ENCODE measurements at regions not wholly inside any gene's neighbourhood (a gene's known extent, or its start where the extent isn't known, plus 50 kb on each side); places are given as distances from the start of the nearest gene placed in this dataset.

- intact Hi-C loops (cut with micrococcal nuclease), result no loop called here
- no peak overlapping the region for H3K4me3 Mint-ChIP-seq
- H3K36me3 Mint-ChIP-seq (ENCODE audit: low read depth), result no peaks in the 10 kb centered on the region
- no peaks in the 10 kb centered on the region for H3K4me1 Mint-ChIP-seq (ENCODE audit: low read depth)
- no peaks in the 10 kb centered on the region for H3K27me3 Mint-ChIP-seq (ENCODE audit: insufficient read depth)
- no peak overlapping the region for H3K27ac Mint-ChIP-seq
- DNase-seq (ENCODE audit: low spot score), result no peak
- no peaks in the 10 kb centered on the region for H3K9me3 Mint-ChIP-seq
Observed at GRCh38 chr5:102031711-102032110, 264.4 kb downstream of the SLCO4C1 start.

GRCh38 chr5:102018690-102019089, 277.4 kb downstream of the SLCO4C1 start:
- no peak overlapping the region for H3K4me3 Mint-ChIP-seq
- H3K27me3 Mint-ChIP-seq (ENCODE audit: insufficient read depth), result no peaks in the 10 kb centered on the region
- no peak overlapping the region for H3K27ac Mint-ChIP-seq
- H3K36me3 Mint-ChIP-seq (ENCODE audit: low read depth), result no peaks in the 10 kb centered on the region
- H3K9me3 Mint-ChIP-seq, result no peaks in the 10 kb centered on the region
- intact Hi-C loops (cut with micrococcal nuclease), result no loop called here
- no peak for DNase-seq (ENCODE audit: low spot score)
- no peaks in the 10 kb centered on the region for H3K4me1 Mint-ChIP-seq (ENCODE audit: low read depth)

- no peak overlapping the region for H3K4me3 Mint-ChIP-seq
- no peaks in the 10 kb centered on the region for H3K36me3 Mint-ChIP-seq (ENCODE audit: low read depth)
- no peak overlapping the region for H3K27ac Mint-ChIP-seq
- DNase-seq (ENCODE audit: low spot score), result no peak
- no peaks in the 10 kb centered on the region for H3K27me3 Mint-ChIP-seq (ENCODE audit: insufficient read depth)
- no peaks in the 10 kb centered on the region for H3K4me1 Mint-ChIP-seq (ENCODE audit: low read depth)
- intact Hi-C loops (cut with micrococcal nuclease), result no loop called here
- H3K9me3 Mint-ChIP-seq, result no peaks in the 10 kb centered on the region
Observed at GRCh38 chr5:102018279-102018678, 277.8 kb downstream of the SLCO4C1 start.

DNA sequence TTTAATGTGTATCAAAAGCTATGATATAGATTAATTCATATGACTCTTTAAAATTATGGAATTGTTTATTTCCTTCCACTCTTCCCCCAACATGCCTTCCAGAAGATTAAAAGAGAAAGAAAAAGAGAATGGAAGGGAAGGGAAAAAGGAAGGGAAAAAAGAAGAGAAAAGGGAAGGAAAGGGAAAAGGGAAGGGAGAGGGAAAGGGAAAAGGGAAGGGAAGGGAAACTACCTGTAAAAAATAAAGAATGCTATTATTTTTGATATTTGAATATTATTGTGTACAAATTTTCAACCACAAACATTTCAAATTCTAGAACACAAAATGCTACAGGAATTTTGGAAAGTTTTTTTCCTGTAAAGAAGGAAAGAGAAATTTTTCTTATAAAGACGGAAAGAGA, 281.7 kb downstream of the SLCO4C1 start:
- H3K27ac Mint-ChIP-seq, result no peak overlapping the region
- intact Hi-C loops (cut with micrococcal nuclease), result no loop called here
- no peak overlapping the region for H3K4me3 Mint-ChIP-seq
- no peaks in the 10 kb centered on the region for H3K4me1 Mint-ChIP-seq (ENCODE audit: low read depth)
- H3K27me3 Mint-ChIP-seq (ENCODE audit: insufficient read depth), result no peaks in the 10 kb centered on the region
- DNase-seq (ENCODE audit: low spot score), result no peak
- no peaks in the 10 kb centered on the region for H3K36me3 Mint-ChIP-seq (ENCODE audit: low read depth)
- H3K9me3 Mint-ChIP-seq, result no peaks in the 10 kb centered on the region

DNA sequence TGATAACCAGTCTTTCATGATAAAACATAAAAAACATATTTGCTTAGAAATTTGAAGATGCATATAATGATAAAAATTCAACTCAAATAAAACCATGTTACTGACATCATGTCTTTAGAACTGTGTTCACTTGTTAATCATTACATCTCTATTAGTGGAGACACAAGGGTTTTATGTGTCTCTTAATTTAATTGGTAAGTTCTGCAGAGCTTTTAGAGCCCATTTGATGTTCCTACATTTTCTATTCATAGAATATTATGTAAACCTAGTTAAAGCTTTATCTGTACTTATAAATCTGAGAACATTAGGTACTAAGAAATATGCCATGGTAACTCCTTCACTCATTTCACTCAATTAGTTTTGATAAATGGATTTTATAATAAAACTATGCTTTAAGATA, 285.4 kb downstream of the SLCO4C1 start:
- no peaks in the 10 kb centered on the region for H3K9me3 Mint-ChIP-seq
- H3K27me3 Mint-ChIP-seq (ENCODE audit: insufficient read depth), result no peaks in the 10 kb centered on the region
- no peaks in the 10 kb centered on the region for H3K4me1 Mint-ChIP-seq (ENCODE audit: low read depth)
- H3K36me3 Mint-ChIP-seq (ENCODE audit: low read depth), result no peaks in the 10 kb centered on the region
- H3K27ac Mint-ChIP-seq, result no peak overlapping the region
- DNase-seq (ENCODE audit: low spot score), result no peak
- intact Hi-C loops (cut with micrococcal nuclease), result no loop called here
- no peak overlapping the region for H3K4me3 Mint-ChIP-seq

DNA sequence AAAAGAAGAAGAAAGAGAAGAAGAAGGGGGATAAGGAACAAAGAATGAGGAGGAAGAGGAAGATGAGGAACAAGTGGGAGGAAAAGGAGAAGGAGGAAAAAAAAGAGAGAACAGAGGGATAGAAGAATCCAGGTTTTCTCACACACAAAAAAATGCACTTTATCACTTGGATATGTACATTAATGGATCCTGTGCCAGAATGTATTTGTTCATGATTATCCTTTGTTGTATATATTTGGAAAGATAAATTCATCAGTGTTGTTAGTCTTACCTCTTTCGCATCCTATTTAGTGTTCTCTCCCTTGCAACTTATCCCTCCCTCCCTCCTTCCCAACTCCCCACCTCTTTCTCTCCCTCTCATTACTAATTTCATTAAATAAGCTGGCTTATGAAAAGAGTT, 298.8 kb downstream of the SLCO4C1 start:
- no peak overlapping the region for H3K27ac Mint-ChIP-seq
- H3K4me1 Mint-ChIP-seq (ENCODE audit: low read depth), result no peaks in the 10 kb centered on the region
- H3K27me3 Mint-ChIP-seq (ENCODE audit: insufficient read depth), result no peaks in the 10 kb centered on the region
- H3K36me3 Mint-ChIP-seq (ENCODE audit: low read depth), result no peaks in the 10 kb centered on the region
- no peak overlapping the region for H3K4me3 Mint-ChIP-seq
- H3K9me3 Mint-ChIP-seq, result no peaks in the 10 kb centered on the region
- DNase-seq (ENCODE audit: low spot score), result no peak
- intact Hi-C loops (cut with micrococcal nuclease), result no loop called here

DNA sequence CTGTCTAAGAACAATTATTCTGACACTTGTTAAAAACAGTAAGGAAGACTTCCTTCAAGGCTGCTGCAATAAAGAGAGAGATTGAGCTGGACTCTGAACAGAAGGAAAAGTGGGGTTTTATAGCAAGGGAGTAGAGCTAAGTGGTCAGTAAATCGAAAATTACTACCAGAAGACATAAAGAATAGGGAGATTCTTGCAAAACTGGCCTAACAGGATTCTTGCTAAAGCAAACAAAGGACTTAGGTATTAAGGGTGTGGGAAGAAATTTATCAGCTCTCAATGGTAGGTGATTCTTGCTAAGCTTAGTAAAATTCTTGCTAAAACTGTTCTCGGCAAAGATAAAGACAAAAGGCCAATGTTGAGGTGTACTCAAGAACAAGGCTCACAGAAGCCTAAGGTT, 300.5 kb downstream of the SLCO4C1 start:
- H3K9me3 Mint-ChIP-seq, result no peaks in the 10 kb centered on the region
- no peak overlapping the region for H3K4me3 Mint-ChIP-seq
- H3K4me1 Mint-ChIP-seq (ENCODE audit: low read depth), result no peaks in the 10 kb centered on the region
- no peaks in the 10 kb centered on the region for H3K36me3 Mint-ChIP-seq (ENCODE audit: low read depth)
- no peak overlapping the region for H3K27ac Mint-ChIP-seq
- intact Hi-C loops (cut with micrococcal nuclease), result no loop called here
- H3K27me3 Mint-ChIP-seq (ENCODE audit: insufficient read depth), result no peaks in the 10 kb centered on the region
- DNase-seq (ENCODE audit: low spot score), result no peak

DNA sequence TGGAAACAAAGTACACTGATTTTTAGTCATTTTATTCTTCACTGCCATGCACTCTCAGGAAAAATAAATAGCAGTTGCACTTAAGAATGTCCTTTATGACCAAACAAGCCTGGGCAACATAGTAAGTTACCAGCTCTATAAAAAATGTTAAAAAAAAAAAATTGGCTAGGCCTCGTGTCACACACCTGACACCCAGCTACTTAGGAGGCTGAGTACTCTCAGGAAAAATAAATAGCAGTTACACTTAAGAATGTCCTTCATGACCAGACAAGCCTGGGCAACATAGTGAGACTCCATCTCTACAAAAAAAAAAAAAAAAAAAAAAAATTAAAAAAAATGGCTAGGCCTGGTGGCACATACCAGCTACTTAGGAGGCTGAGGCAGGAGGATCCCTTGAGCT, 304.6 kb downstream of the SLCO4C1 start:
- Mint-ChIP-seq H3K4me3 (no peak overlapping the region), H3K36me3 (ENCODE audit: low read depth) (no peaks in the 10 kb centered on the region)
- intact Hi-C loops (cut with micrococcal nuclease), result no loop called here

DNA sequence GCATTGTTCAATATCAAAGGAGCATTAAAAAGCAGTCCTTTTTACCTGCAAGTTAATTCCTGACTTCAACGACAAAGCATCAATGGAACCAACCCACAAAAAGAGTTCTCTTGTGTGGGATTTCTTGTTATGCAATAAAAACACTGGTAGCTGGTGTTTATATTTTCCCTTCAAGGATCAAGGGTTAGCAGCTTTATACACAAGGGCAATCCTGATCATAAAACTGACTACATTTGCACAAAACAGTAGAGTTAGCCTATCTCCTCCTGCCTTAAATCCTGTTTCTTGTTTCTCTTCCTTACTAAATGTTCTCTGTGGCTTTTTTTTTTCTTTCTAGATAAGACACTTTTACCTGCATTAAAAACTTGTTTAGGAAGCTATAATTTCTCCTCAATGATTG, 306.4 kb downstream of the SLCO4C1 start:
- Mint-ChIP-seq H3K27ac (no peak overlapping the region), H3K9me3 (no peaks in the 10 kb centered on the region), H3K4me1 (ENCODE audit: low read depth) (no peaks in the 10 kb centered on the region), H3K27me3 (ENCODE audit: insufficient read depth) (no peaks in the 10 kb centered on the region), H3K36me3 (ENCODE audit: low read depth) (no peaks in the 10 kb centered on the region), H3K4me3 (no peak overlapping the region)
- DNase-seq (ENCODE audit: low spot score), result no peak
- intact Hi-C loops (cut with micrococcal nuclease), result no loop called here

More for the DNA sequence above, 304.6 kb downstream of the SLCO4C1 start:
- Mint-ChIP-seq H3K27me3 (ENCODE audit: insufficient read depth) (no peaks in the 10 kb centered on the region), H3K9me3 (no peaks in the 10 kb centered on the region), H3K27ac (no peak overlapping the region), H3K4me1 (ENCODE audit: low read depth) (no peaks in the 10 kb centered on the region)
- DNase-seq (ENCODE audit: low spot score), result no peak

DNA sequence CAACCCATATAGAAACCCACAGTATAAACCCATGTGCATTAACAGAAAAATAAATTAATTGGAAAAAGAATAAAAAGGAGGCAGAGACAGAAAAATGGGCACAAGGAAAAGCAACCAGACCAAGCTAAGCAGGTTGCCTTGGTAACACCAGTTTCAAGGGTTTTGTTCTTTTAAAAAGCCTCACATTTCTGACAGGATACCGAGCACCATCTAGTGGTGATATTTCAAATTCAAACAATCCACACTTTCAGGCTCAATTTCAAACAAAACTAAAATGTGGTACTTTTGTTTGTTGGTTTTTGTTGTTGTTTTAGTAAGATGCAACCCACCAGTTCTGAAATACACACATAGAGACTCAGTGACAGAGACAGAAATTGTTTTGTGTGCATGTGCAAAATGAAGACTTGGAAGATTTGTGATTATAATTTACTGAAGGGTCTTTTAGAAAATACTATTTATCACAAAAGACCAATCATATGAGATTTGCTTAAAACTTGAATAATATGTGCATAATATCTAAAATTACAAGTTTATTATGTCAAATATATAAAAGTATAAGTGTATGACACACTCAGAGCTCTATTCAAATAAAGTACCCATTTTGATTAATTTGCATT, 318.2 kb downstream of the SLCO4C1 start:
- H3K4me1 Mint-ChIP-seq (ENCODE audit: low read depth), result no peaks in the 10 kb centered on the region
- no peaks in the 10 kb centered on the region for H3K36me3 Mint-ChIP-seq (ENCODE audit: low read depth)
- no peak overlapping the region for H3K4me3 Mint-ChIP-seq
- DNase-seq (ENCODE audit: low spot score), result no peak
- H3K27me3 Mint-ChIP-seq (ENCODE audit: insufficient read depth), result no peaks in the 10 kb centered on the region
- no peaks in the 10 kb centered on the region for H3K9me3 Mint-ChIP-seq
- no peak overlapping the region for H3K27ac Mint-ChIP-seq
- intact Hi-C loops (cut with micrococcal nuclease), result loop anchor here (1.0 kb wide), 2 partner anchors 36 to 246 kb away; no protein-coding TSS in a partner anchor

- no peaks in the 10 kb centered on the region for H3K27me3 Mint-ChIP-seq (ENCODE audit: insufficient read depth)
- H3K36me3 Mint-ChIP-seq (ENCODE audit: low read depth), result no peaks in the 10 kb centered on the region
- intact Hi-C loops (cut with micrococcal nuclease), result loop anchor here (1.0 kb wide), 1 partner anchor 35 kb away; no protein-coding TSS in a partner anchor
- DNase-seq (ENCODE audit: low spot score), result no peak
- H3K4me1 Mint-ChIP-seq (ENCODE audit: low read depth), result no peaks in the 10 kb centered on the region
- no peaks in the 10 kb centered on the region for H3K9me3 Mint-ChIP-seq
- H3K4me3 Mint-ChIP-seq, result no peak overlapping the region
- no peak overlapping the region for H3K27ac Mint-ChIP-seq
Observed at GRCh38 chr5:101976933-101977332, 319.2 kb downstream of the SLCO4C1 start.

DNA sequence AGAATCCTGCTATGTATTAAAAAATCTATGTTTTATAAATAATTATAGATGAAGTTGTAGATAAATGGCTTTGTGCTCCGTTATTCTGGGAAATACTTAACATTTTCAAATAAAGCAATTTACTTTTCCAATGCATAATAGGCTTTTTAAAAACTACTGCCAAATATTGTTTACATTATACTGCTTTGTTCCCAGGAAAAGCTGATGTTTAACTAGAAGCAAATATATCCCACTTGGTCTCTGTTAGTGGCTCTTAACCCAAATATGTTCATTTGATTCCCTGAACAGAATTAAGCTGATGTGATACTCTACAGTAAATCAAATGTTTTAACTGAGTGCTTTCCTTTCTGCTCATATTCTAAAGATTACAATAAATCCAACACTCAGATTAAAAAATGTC, 326.3 kb downstream of the SLCO4C1 start:
- no peak overlapping the region for H3K4me3 Mint-ChIP-seq
- H3K27me3 Mint-ChIP-seq (ENCODE audit: insufficient read depth), result no peaks in the 10 kb centered on the region
- no peaks in the 10 kb centered on the region for H3K4me1 Mint-ChIP-seq (ENCODE audit: low read depth)
- intact Hi-C loops (cut with micrococcal nuclease), result no loop called here
- no peak for DNase-seq (ENCODE audit: low spot score)
- H3K27ac Mint-ChIP-seq, result no peak overlapping the region
- no peaks in the 10 kb centered on the region for H3K9me3 Mint-ChIP-seq
- no peaks in the 10 kb centered on the region for H3K36me3 Mint-ChIP-seq (ENCODE audit: low read depth)

DNA sequence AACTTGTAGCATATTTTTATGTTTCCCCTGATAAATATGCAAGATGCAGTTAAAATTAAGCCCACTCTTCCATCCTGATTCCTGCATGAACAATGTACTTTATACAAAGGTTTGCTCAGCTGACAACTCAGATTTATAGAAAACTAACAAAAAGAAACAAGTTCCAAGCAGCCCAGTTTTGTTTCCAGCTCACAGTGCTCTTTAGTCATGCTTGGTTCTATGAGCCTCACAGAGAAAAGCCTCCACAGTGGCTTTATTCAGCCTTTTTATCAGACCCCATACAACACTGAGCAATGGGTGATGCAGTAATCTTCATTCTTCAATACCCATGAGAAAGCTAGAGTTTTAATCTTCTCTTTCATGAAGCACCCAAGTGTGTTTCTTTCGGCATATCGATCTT, 329.6 kb downstream of the SLCO4C1 start:
- Mint-ChIP-seq H3K36me3 (ENCODE audit: low read depth) (no peaks in the 10 kb centered on the region), H3K27me3 (ENCODE audit: insufficient read depth) (no peaks in the 10 kb centered on the region), H3K4me3 (no peak overlapping the region), H3K27ac (no peak overlapping the region), H3K4me1 (ENCODE audit: low read depth) (no peaks in the 10 kb centered on the region), H3K9me3 (no peaks in the 10 kb centered on the region)
- no peak for DNase-seq (ENCODE audit: low spot score)
- intact Hi-C loops (cut with micrococcal nuclease), result no loop called here

GRCh38 chr5:101955891-101956290, 340.2 kb downstream of the SLCO4C1 start:
- Mint-ChIP-seq H3K36me3 (ENCODE audit: low read depth) (no peaks in the 10 kb centered on the region), H3K9me3 (no peaks in the 10 kb centered on the region), H3K27ac (no peak overlapping the region), H3K27me3 (ENCODE audit: insufficient read depth) (no peaks in the 10 kb centered on the region), H3K4me1 (ENCODE audit: low read depth) (no peaks in the 10 kb centered on the region), H3K4me3 (no peak overlapping the region)
- intact Hi-C loops (cut with micrococcal nuclease), result no loop called here
- DNase-seq (ENCODE audit: low spot score), result no peak
